SW480 (cell line): ENCODE measurements at regions not wholly inside any gene's neighbourhood (a gene's known extent, or its start where the extent isn't known, plus 50 kb on each side); places are given as distances from the start of the nearest gene placed in this dataset.
A peak's percentile ranks its signal among the peaks of the same experiment; 100 is the strongest.

Experiments
- DNase-seq: peaks from one replicate; pipeline ENCODE4 v3.0.0-alpha.2; 2016; ENCODE audit warnings: low spot score

DNA sequence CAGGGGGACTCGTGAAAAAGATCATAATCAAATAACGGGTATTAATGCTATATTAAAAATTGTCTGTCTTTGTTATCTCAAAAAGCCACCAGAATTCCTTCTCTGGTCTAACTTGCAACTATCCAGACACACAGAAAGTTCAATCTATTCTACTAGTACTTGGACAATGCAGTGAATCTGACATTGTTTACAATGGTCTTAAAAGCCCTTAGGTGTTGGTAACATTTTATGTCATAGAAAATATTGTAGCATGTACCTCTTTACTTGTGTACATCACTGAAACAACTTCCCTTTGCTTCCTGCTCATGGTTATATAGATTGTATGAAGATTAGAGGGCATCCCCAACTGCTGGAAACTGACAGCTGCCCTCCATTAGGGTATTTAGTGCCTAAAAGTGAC lies 71.1 kb upstream of the PPP3CA start:
- no peak for DNase-seq

DNA sequence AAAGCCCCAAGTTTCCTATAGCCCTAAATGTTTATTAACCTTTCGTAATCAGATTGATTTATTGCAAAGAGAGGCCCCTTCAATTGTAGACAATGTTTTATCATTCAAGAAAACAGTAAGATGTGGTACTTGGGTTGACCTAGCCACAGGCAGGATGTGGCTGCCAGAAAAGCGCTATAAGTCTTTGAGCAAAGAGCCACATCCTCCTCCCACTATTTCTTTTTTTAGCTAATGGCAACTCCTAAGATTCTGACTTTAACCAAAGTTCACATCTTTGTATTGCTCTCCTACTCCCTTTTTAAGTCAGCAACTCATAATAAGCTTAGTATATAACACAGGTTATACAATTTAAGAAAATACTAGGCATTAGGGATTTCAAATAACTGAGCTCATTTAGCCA lies 70.7 kb upstream of the PPP3CA start:
- no peak for DNase-seq

DNA sequence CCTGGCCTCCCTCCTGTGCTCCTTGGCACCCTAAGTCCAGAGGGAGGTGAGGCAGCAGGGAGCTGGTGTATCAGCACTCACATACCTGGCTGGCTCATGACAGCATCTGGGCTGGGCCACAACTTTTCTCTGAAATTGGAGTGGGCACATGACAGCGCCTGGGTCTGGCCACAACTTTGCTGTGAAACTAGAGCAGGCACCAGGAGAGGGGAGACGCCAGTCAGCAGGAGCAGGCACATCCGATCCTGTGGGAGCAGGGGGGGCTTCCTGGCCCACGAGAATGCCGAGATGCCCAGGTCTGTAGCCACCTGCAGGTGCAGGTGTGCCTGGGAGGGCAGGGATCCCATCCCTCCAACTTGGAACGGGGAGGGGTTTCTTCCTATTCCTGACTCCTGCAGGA lies 69.7 kb upstream of the PPP3CA start:
- no peak for DNase-seq

DNA sequence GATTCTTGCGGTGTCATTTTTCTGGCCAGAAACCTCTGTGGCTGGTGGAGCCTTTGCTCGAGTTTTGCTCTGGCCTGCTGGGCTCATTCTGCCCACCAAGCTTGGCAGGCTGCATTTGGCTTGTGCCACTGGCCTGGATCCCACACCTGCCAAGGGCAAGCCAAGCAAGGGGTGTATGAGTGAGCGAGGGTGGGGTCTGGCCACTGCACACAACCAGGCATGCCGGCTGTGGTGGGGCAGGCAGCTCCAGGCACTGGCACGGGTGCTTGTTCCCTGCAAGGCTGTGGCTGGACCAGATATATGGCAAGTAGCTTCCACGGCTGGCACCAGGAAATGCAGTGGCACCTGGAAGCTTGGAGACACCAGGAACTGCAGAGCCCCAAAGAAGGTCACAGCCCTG lies 68.6 kb upstream of the PPP3CA start:
- no peak for DNase-seq

DNA sequence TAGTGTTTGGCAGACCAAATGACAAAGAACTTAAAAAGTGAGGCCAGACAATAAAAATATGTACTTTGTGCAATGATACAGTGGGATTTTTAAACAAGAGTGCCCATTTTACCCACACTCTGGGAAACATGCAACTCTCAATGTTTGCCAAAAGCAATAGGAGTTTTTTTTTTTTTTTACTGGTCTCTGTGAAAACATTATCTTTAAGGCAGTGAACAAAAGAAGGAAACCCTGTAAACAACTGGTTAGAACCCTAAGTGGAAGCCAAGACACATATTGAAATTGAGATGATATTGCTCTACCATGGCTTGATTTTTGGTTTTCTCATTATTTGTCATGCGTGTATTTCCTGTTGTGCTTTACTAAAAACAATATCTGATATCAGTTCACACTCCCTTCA lies 67.2 kb upstream of the PPP3CA start:
- no peak for DNase-seq

DNA sequence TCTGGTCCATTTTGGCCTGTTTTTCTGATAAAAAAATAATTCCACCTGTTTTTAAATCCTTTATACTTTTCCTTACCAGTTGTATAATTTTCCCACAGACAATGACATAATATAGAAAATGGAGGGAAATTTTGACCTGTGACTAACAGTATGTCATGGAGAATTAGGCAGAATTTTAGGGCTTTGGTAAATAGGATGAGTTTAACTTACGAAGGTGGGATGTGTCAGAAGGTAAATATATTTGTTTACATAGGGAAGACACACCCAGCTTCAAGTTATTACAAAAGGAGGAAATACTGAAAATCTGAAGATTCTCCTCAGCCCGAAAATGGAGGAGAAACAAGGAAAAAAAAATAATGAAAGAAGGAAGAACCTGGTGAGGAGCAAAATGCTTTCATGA lies 64.6 kb upstream of the PPP3CA start:
- DNase-seq = no peak

DNA sequence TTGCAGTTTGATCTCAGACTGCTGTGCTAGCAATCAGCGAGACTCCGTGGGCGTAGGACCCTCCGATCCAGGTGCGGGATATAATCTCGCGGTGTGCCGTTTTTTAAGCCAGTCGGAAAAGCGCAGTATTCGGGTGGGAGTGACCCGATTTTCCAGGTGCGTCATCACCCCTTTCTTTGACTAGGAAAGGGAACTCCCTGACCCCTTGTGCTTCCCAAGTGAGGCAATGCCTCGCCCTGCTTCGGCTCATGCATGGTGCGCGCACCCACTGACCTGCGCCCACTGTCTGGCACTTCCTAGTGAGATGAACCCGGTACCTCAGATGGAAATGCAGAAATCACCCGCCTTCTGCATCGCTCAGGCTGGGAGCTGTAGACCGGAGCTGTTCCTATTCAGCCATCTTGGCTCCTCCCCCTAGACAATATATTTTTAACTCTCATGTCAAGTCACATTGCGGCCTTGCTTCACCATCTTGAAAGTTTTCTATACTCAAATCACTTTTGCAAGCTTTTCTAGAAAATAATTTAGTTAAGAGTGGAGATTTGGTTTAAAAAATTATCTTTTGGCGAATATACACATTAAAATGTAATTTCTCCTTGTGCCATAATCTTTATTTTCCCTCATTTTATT lies 64.1 kb upstream of the PPP3CA start:
- DNase-seq = peak; percentile 34

DNA sequence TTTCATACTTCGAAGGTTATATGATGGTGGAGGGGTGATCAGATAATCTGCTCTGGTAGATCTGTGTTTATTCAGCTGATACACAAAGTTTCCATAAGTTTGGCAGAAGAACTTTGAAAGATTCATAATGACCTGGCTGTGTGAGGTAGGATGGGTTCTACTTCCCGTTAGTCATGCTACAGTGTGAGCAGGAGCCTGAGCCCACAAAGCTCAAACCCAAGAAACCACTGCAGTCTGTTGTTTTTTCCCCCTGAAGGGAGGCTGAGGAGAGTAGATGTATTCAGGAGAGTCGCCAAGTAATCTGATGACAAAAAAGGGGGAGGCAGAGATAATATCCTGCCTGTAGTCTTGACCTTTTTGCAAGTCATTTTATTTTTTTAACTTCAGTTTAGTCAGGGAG lies 52.8 kb upstream of the PPP3CA start:
- no peak for DNase-seq

DNA sequence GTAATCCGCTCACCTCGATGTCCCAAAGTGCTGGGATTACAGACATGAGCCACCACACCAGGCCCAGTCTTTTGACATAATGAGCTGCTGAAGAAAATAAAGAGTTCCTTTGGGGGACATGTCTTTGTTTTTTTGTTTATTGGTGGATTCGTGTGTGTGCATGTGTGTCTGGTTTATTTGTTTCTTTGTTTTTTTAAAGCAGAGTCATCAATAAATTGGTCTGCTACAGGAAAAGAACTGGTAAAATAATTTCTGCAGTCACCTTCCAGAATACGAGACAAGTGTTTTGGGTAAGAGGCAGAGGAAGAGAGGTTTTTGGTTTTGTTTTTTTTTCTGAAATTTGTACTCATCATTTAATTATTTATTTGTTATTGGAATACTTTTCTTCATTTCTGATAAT lies 51.5 kb upstream of the PPP3CA start:
- no peak for DNase-seq
